GM10266 (cell line): ENCODE measurements at regions not wholly inside any gene's neighbourhood (a gene's known extent, or its start where the extent isn't known, plus 50 kb on each side); places are given as distances from the start of the nearest gene placed in this dataset.

Experiments
- DNase-seq: peaks from one replicate; pipeline ENCODE4 v3.0.0; 2012; ENCODE audit errors: extremely low spot score
- CTCF ChIP-seq: IDR thresholded peaks from 2 replicates; pipeline ENCODE4 v1.5.1; 2012; ENCODE audit warnings: mild to moderate bottlenecking, low read depth; ENCODE audit not compliant: control insufficient read depth, insufficient read depth; ENCODE audit errors: missing control alignments

GRCh38 chr2:183283209-183283608 lies 159.0 kb downstream of the NUP35 start:
- no peak for DNase-seq
- no peak for TF ChIP-seq CTCF

GRCh38 chr2:183284606-183285005 lies 160.4 kb downstream of the NUP35 start:
- no peak for TF ChIP-seq CTCF
- no peak for DNase-seq

- DNase-seq, result no peak
- TF ChIP-seq CTCF, result no peak
These were observed 167.2 kb downstream of the NUP35 start for GRCh38 chr2:183291436-183291835.

- DNase-seq, result no peak
- no peak for TF ChIP-seq CTCF
These were observed 167.8 kb downstream of the NUP35 start for GRCh38 chr2:183292028-183292427.

- DNase-seq, result no peak
- TF ChIP-seq CTCF, result no peak
These were observed 215.1 kb downstream of the NUP35 start for GRCh38 chr2:183339311-183339710.

- no peak for TF ChIP-seq CTCF
- DNase-seq, result no peak
These were observed 216.8 kb downstream of the NUP35 start for GRCh38 chr2:183341057-183341456.

GRCh38 chr2:183347969-183348368 lies 223.7 kb downstream of the NUP35 start:
- DNase-seq, result no peak
- no peak for TF ChIP-seq CTCF
